Gastroesophageal sphincter (tissue), 4 donors: ENCODE measurements at regions not wholly inside any gene's neighbourhood (a gene's known extent, or its start where the extent isn't known, plus 50 kb on each side); places are given as distances from the start of the nearest gene placed in this dataset.

Experiments used
- ATAC-seq: fragments of 150-250 bp; one replicate; pipeline ENCODE4 v1.9.1; 2016; ENCODE audit warnings: mild to moderate bottlenecking, moderate library complexity
- H3K27ac ChIP-seq, 4 donors: fragments of 200-600 bp; sonication (generic) in 3 of 4; 1 replicate in 3 of 4; 2 replicates in 1 of 4; pipeline ENCODE4 v1.5.1; 2016 to 2019
- H3K27me3 ChIP-seq: fragments of 200-600 bp; sonication (generic); one replicate; pipeline ENCODE4 v1.5.1; 2019
- H3K36me3 ChIP-seq, 2 donors: fragments of 200-600 bp; sonication (generic); one replicate each; pipeline ENCODE4 v1.5.1; 2019; ENCODE audit warnings: control low read depth in 1 of 2
- H3K4me1 ChIP-seq, 3 donors: fragments of 200-600 bp; sonication (generic); 1 replicate in 2 of 3; 2 replicates in 1 of 3; pipeline ENCODE4 v1.5.1; 2016 to 2019; ENCODE audit warnings: control low read depth in 2 of 3
- H3K4me3 ChIP-seq, 2 donors: fragments of 200-600 bp; sonication (generic); one replicate each; pipeline ENCODE4 v1.5.1; 2019; ENCODE audit warnings: mild to moderate bottlenecking in 1 of 2, moderate library complexity in 1 of 2
- H3K9me3 ChIP-seq, 3 donors: fragments of 200-600 bp; sonication (generic); one replicate each; pipeline ENCODE4 v1.5.1; 2017 to 2019; ENCODE audit warnings: control low read depth in 2 of 3
- CTCF ChIP-seq, 4 experiments: fragments of 200-600 bp in 2 of 4; fragments of 450-650 bp in 2 of 4; sonication (generic) in 1 of 4; IDR thresholded peaks; one replicate each; pipeline ENCODE4 v1.5.1; 2017 to 2019; ENCODE audit warnings: antibody characterized with exemption in 4 of 4, mild to moderate bottlenecking in 2 of 4, moderate library complexity in 2 of 4
- EP300 ChIP-seq: sonication (generic); formaldehyde crosslinking; IDR thresholded peaks from one replicate; pipeline ENCODE4 v1.6.1; 2017; ENCODE audit warnings: antibody characterized with exemption, mild to moderate bottlenecking
- POLR2A ChIP-seq, 2 donors: fragments of 450-650 bp; IDR thresholded peaks; one replicate each; pipeline ENCODE4 v1.6.1; 2017; ENCODE audit warnings: antibody characterized with exemption in 2 of 2, mild to moderate bottlenecking in 2 of 2, moderate library complexity in 1 of 2
- POLR2AphosphoS5 ChIP-seq: sonication (generic); formaldehyde crosslinking; IDR thresholded peaks from one replicate; pipeline ENCODE4 v1.6.1; 2017; ENCODE audit warnings: antibody characterized with exemption
- WGBS, 2 donors: methylation state at CpG; one replicate each; pipeline ENCODE4 v1.1.5; 2018; ENCODE audit warnings: low coverage in 1 of 2; 5-methylcytosine and 5-hydroxymethylcytosine counted together

- WGBS, 2 donors: 96 to 100% methylated on average over 7 to 10 of the region's 15 CpGs
- Histone ChIP-seq H3K27me3 (peaks cover 3% of the 10 kb centered on the region), H3K9me3 (no peaks in the 10 kb centered on the region), H3K4me1 (peaks cover 0 to 18% (median 8%) of the 10 kb centered on the region in 3 donors), H3K4me3 (no peak overlapping the region), H3K36me3 (no peaks in the 10 kb centered on the region), H3K27ac (no peak overlapping the region)
- ATAC-seq: no peak
- no peak for TF ChIP-seq POLR2AphosphoS5
- TF ChIP-seq EP300: no peak
- TF ChIP-seq CTCF (IDR thresholded peaks at IDR 0.05): no peak
- no peak for TF ChIP-seq POLR2A (IDR thresholded peaks at IDR 0.05)
Observed at GRCh38 chr6:167730441-167730840, 96.3 kb upstream of the AFDN start.

- 96% methylated on average over 18 of the region's 19 CpGs; no CpG with 5 or more reads in 1 of the 2 donors for WGBS, 2 donors
- Histone ChIP-seq H3K4me3 (no peak overlapping the region), H3K4me1 (peaks cover 0 to 18% (median 8%) of the 10 kb centered on the region in 3 donors), H3K9me3 (no peaks in the 10 kb centered on the region), H3K27ac (no peak overlapping the region), H3K27me3 (peaks cover 3% of the 10 kb centered on the region), H3K36me3 (no peaks in the 10 kb centered on the region)
- ATAC-seq: no peak
- no peak for TF ChIP-seq EP300
- no peak for TF ChIP-seq POLR2AphosphoS5
- no peak for TF ChIP-seq POLR2A (IDR thresholded peaks at IDR 0.05)
- TF ChIP-seq CTCF (IDR thresholded peaks at IDR 0.05): no peak
Observed at GRCh38 chr6:167731216-167731615, 95.5 kb upstream of the AFDN start.

- no peaks in the 10 kb centered on the region for H3K9me3 ChIP-seq
- H3K36me3 ChIP-seq: no peaks in the 10 kb centered on the region
- TF ChIP-seq EP300 (no peak), POLR2A (IDR thresholded peaks at IDR 0.05) (no peak), CTCF (IDR thresholded peaks at IDR 0.05) (no peak), POLR2AphosphoS5 (no peak)
- H3K27ac ChIP-seq: no peak overlapping the region
- H3K4me1 ChIP-seq: peaks cover 0 to 18% (median 8%) of the 10 kb centered on the region in 3 donors
- no peak for ATAC-seq
- 91 to 94% methylated on average over 3 to 21 of the region's 23 CpGs for WGBS, 2 donors
- no peak overlapping the region for H3K4me3 ChIP-seq
- peaks cover 3% of the 10 kb centered on the region for H3K27me3 ChIP-seq
Observed at GRCh38 chr6:167731731-167732422, 94.8 kb upstream of the AFDN start.

- no peaks in the 10 kb centered on the region for H3K9me3 ChIP-seq
- no peaks in the 10 kb centered on the region for H3K36me3 ChIP-seq
- TF ChIP-seq EP300: no peak
- no peak for TF ChIP-seq POLR2A (IDR thresholded peaks at IDR 0.05)
- TF ChIP-seq POLR2AphosphoS5: peak; percentile 52
- TF ChIP-seq CTCF (IDR thresholded peaks at IDR 0.05): no peak
- H3K27ac ChIP-seq: peak overlapping the region in 2 of 4 donors; percentile 40 to 61
- H3K4me3 ChIP-seq: no peak overlapping the region
- peaks cover 0 to 18% (median 8%) of the 10 kb centered on the region in 3 donors for H3K4me1 ChIP-seq
- H3K27me3 ChIP-seq: peaks cover 3% of the 10 kb centered on the region
- ATAC-seq: peak; percentile 83
- 6 to 14% methylated on average over 3 to 7 of the region's 16 CpGs for WGBS, 2 donors
Observed at GRCh38 chr6:167733740-167734661, 92.7 kb upstream of the AFDN start.
